Activated CD8-positive, alpha-beta T cell treated with anti-CD3 and anti-CD28 coated beads for 36 hours (primary cell): ENCODE measurements at regions not wholly inside any gene's neighbourhood (a gene's known extent, or its start where the extent isn't known, plus 50 kb on each side); places are given as distances from the start of the nearest gene placed in this dataset.
"Not testable (repeated sequence)": the region's sequence is repeated elsewhere in the genome, so short reads cannot be mapped to it uniquely, and the experiment has no call there.

Source experiments
- ATAC-seq: fragments of 200-7000 bp; cut with Tn5 transposase; one replicate; pipeline ENCODE4 v1.10.0; 2021; ENCODE audit warnings: mild to moderate bottlenecking, moderate library complexity
- CTCF ChIA-PET: fragments of 350-600 bp; sonication (Branson Sonifier 250); formaldehyde crosslinking; loops from one replicate; lab custom pipeline; 2021; ENCODE audit warnings: antibody characterized with exemption; lab: Charles Lee
- POLR2A ChIA-PET: fragments of 350-600 bp; sonication (Branson Sonifier 250); formaldehyde crosslinking; loops from one replicate; lab custom pipeline; 2021; ENCODE audit warnings: antibody characterized with exemption; lab: Charles Lee
- DNase-seq: peaks from one replicate; pipeline ENCODE4 v3.0.0-alpha.2; 2020
- H3K27ac Mint-ChIP-seq: one replicate; pipeline ENCODE4 v1.8.0; 2021; ENCODE audit warnings: mild to moderate bottlenecking, mixed read lengths
- H3K27me3 Mint-ChIP-seq: one replicate; pipeline ENCODE4 v1.8.0; 2021; ENCODE audit warnings: mixed read lengths
- H3K36me3 Mint-ChIP-seq: one replicate; pipeline ENCODE4 v1.8.0; 2021; ENCODE audit warnings: low read depth, mixed read lengths
- H3K4me1 Mint-ChIP-seq: one replicate; pipeline ENCODE4 v1.8.0; 2021; ENCODE audit warnings: low read depth, mixed read lengths
- H3K4me3 Mint-ChIP-seq: one replicate; pipeline ENCODE4 v1.8.0; 2021; ENCODE audit warnings: mild to moderate bottlenecking, moderate library complexity, mixed read lengths
- H3K9me3 Mint-ChIP-seq: one replicate; pipeline ENCODE4 v1.8.0; 2021; ENCODE audit warnings: mixed read lengths
- CTCF ChIP-seq: fragments of 200-600 bp; IDR thresholded peaks from one replicate; pipeline ENCODE4 v1.8.0; 2022; ENCODE audit warnings: antibody characterized with exemption, mild to moderate bottlenecking
- intact Hi-C: fragments of 100-400 bp; cut with micrococcal nuclease; formaldehyde crosslinking; loops from one replicate; pipeline ENCODE4 v1.10.0; 2022

GRCh38 chr3:69665026-69665737 lies 74.1 kb upstream of the MITF start:
- Mint-ChIP-seq H3K4me1 (no peaks in the 10 kb centered on the region), H3K9me3 (no peaks in the 10 kb centered on the region), H3K4me3 (no peak overlapping the region), H3K27me3 (no peaks in the 10 kb centered on the region), H3K36me3 (no peaks in the 10 kb centered on the region), H3K27ac (no peak overlapping the region)
- intact Hi-C loops = no loop called here
- POLR2A ChIA-PET = no interaction called here
- DNase-seq (no peak), ATAC-seq (no peak)
- CTCF ChIA-PET = no interaction called here
- no peak for TF ChIP-seq CTCF

DNA sequence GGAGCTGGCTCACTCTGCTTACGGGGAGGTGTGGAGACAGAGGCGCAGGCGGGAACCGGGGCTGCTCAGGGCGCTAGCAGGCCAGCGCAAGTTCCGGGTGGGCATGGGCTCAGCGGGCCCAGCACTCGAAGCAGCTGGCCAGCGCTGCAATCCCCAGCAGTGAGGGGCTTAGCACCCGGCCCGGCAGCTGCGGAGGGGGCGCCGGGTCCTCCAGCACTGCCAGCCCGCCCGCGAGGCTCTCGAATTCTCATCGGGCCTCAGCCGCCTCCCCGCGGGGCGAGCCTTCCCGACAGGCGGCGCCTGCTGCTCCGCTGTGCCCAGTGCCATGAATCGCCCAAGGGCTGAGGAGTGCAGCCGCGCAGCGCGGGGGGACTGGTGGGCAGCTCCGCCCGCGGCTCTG lies 78.6 kb upstream of the MITF start:
- peaks cover 2% of the 10 kb centered on the region for H3K27me3 Mint-ChIP-seq
- ChIA-PET CTCF (no interaction called here), POLR2A (no interaction called here)
- intact Hi-C loops = no loop called here
- H3K4me1 Mint-ChIP-seq = no peaks in the 10 kb centered on the region
- no peak overlapping the region for H3K27ac Mint-ChIP-seq
- DNase-seq (no peak), ATAC-seq (no peak)
- H3K36me3 Mint-ChIP-seq = no peaks in the 10 kb centered on the region
- peaks cover 5% of the 10 kb centered on the region for H3K9me3 Mint-ChIP-seq
- H3K4me3 Mint-ChIP-seq = no peak overlapping the region
- TF ChIP-seq CTCF = no peak

GRCh38 chr3:69659180-69659910 lies 79.9 kb upstream of the MITF start:
- no peaks in the 10 kb centered on the region for H3K36me3 Mint-ChIP-seq

GRCh38 chr3:69658514-69659140 lies 80.6 kb upstream of the MITF start:
- intact Hi-C loops = no loop called here
- Mint-ChIP-seq H3K9me3 (peaks cover 5% of the 10 kb centered on the region), H3K36me3 (no peaks in the 10 kb centered on the region), H3K4me3 (no peak overlapping the region), H3K27ac (no peak overlapping the region), H3K27me3 (peaks cover 2% of the 10 kb centered on the region), H3K4me1 (no peaks in the 10 kb centered on the region)
- DNase-seq (no peak), ATAC-seq (no peak)
- CTCF ChIA-PET = no interaction called here
- POLR2A ChIA-PET = interaction anchor here (0.6 kb wide), 1 partner anchor 9 kb away, joined by 3 read pairs; no protein-coding TSS in a partner anchor
- no peak for TF ChIP-seq CTCF

More at GRCh38 chr3:69659180-69659910, 79.9 kb upstream of the MITF start:
- H3K4me1 Mint-ChIP-seq = no peaks in the 10 kb centered on the region
- H3K4me3 Mint-ChIP-seq = no peak overlapping the region
- ATAC-seq (no peak), DNase-seq (no peak)
- intact Hi-C loops = no loop called here
- peaks cover 5% of the 10 kb centered on the region for H3K9me3 Mint-ChIP-seq
- CTCF ChIA-PET = no interaction called here
- TF ChIP-seq CTCF = no peak
- no peak overlapping the region for H3K27ac Mint-ChIP-seq
- H3K27me3 Mint-ChIP-seq = peaks cover 2% of the 10 kb centered on the region
- POLR2A ChIA-PET = interaction anchor here (0.6 kb wide), 1 partner anchor 8 kb away, joined by 3 read pairs; no protein-coding TSS in a partner anchor

DNA sequence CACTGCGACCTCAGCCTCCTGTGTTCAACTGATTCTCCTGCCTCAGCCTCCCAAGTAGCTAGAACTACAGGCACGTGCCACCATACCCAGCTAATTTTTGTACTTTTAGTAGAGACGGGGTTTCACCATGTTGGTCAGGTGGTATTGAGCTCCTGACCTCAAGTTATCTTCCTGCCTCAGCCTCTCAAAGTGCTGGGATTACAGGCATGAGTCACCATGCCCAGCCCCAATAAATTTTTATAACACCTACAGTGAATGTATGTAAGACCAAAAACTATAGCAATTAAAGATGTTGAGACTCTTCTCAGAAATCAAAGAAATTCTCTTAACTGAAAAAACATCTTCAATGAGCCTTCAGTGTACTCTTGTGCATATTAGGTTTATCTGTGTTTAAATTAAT lies 82.2 kb upstream of the MITF start:
- CTCF ChIA-PET, DNase-seq, H3K9me3 Mint-ChIP-seq, H3K4me3 Mint-ChIP-seq, H3K36me3 Mint-ChIP-seq, POLR2A ChIA-PET, intact Hi-C loops, H3K27ac Mint-ChIP-seq, H3K27me3 Mint-ChIP-seq, H3K4me1 Mint-ChIP-seq, ATAC-seq: not testable (repeated sequence)
